ENCODE measurements at regions not wholly inside any gene's neighbourhood (a gene's known extent, or its start where the extent isn't known, plus 50 kb on each side); places are given as distances from the start of the nearest gene placed in this dataset.

DNA sequence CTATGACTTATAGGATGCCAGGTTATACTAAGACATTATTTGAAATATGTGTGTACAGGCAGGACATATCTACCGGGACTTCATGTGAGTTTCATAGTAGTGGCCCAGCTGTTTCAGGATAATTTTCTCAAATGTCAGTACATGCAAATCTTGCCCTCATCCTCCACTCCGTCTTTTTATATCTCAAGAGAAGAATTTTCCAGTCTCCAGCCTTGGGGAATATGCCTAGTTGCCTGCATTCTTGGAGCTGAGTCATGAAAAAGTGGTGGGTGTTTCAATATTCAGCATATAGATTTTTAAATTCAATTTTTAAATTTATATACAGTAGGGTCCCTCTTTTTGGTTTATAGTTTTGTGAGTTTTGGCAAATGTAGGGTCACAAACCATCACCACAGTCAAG lies 236.7 kb downstream of the OTUD1 start:
- Histone ChIP-seq H3K4me1 (replicated peaks in 1 of 4; ENCODE audit: control insufficient read depth in 3 of 4, insufficient read depth in 4 of 4, low read length in 3 of 4) (no peaks in the 10 kb centered on the region), H2BK12ac (ENCODE audit: low read depth, low read length) (no peak overlapping the region), H4K5ac (ENCODE audit: insufficient read length, low read depth, low read length) (no peak overlapping the region), H3K56ac (replicated peaks; ENCODE audit: insufficient read length, low read depth, low read length) (no peak overlapping the region), H2BK5ac (ENCODE audit: low read depth, low read length) (no peak overlapping the region), H3K4me3 (ENCODE audit: extremely low read depth in 1 of 4, insufficient read depth in 2 of 4, low read depth in 3 of 4, low read length in 4 of 4) (no peak overlapping the region), H3K4ac (replicated peaks; ENCODE audit: insufficient read length, low read depth, low read length) (no peak overlapping the region), H3K18ac (ENCODE audit: extremely low read depth, low read length) (no peak overlapping the region), H3K23me2 (ENCODE audit: low read depth, low read length) (no peaks in the 10 kb centered on the region; the same call in 1 of the 2 replicates), H2BK20ac (ENCODE audit: low read length) (no peak overlapping the region), H3K14ac (ENCODE audit: insufficient read length) (no peak overlapping the region), H4K91ac (replicated peaks; ENCODE audit: insufficient read length, low read length) (no peak overlapping the region), H3K79me1 (ENCODE audit: low read depth, low read length) (no peaks in the 10 kb centered on the region), H3K9me3 (ENCODE audit: insufficient read depth in 2 of 2, low read depth in 1 of 2, low read length in 1 of 2) (peaks cover 0 to 3% of the 10 kb centered on the region in 2 experiments; a peak in 1 of 4 replicates), H3K23ac (ENCODE audit: insufficient read length) (no peak overlapping the region), H3K9ac (replicated peaks in 1 of 4; ENCODE audit: extremely low read depth in 1 of 4, low read depth in 3 of 4, low read length in 3 of 4) (no peak overlapping the region), H3K4me2 (ENCODE audit: insufficient read depth in 1 of 2, low read depth in 2 of 2, low read length in 2 of 2) (no peak overlapping the region), H4K8ac (ENCODE audit: extremely low read depth, insufficient read depth, low read length) (no peak overlapping the region), H3K27me3 (replicated peaks in 1 of 4; ENCODE audit: control insufficient read depth in 3 of 4, extremely low read depth in 1 of 4, insufficient read depth in 3 of 4, low read length in 3 of 4) (0 out of 7 replicates have a peak, but pooled peaks cover 0 to 2% (median 0%) of the 10 kb centered on the region in 4 experiments), H3K36me3 (ENCODE audit: control insufficient read depth in 2 of 4, insufficient read depth in 4 of 4, low read length in 3 of 4) (no peaks in the 10 kb centered on the region), H3K79me2 (ENCODE audit: control insufficient read depth in 1 of 2, insufficient read depth in 2 of 2, low read length in 2 of 2) (no peaks in the 10 kb centered on the region), H2BK120ac (replicated peaks; ENCODE audit: low read depth, low read length) (no peak overlapping the region), H4K20me1 (replicated peaks in 1 of 2; ENCODE audit: control insufficient read depth in 1 of 2, insufficient read depth in 2 of 2, low read length in 2 of 2) (no peaks in the 10 kb centered on the region), H3K27ac (ENCODE audit: low read depth, low read length) (no peak overlapping the region), H2AK5ac (ENCODE audit: low read depth, low read length) (no peak overlapping the region), H2BK15ac (ENCODE audit: low read length) (no peak overlapping the region), H2AFZ (ENCODE audit: low read length) (no peak overlapping the region)
- ChIA-PET POLR2A (ENCODE audit: partially characterized antibody) (no interaction called here), CTCF (ENCODE audit: partially characterized antibody) (interaction anchor here (1.3 kb wide), 1 partner anchor 19 kb away, joined by 4 read pairs; no protein-coding TSS in a partner anchor)
- FAIRE-seq: no peak
- 94% methylated on average over 2 of the region's 2 CpGs; no CpG with 5 or more reads in 1 of the 2 experiments for WGBS, 2 experiments (ENCODE audit: extremely low coverage in 1 of 2, insufficient coverage in 1 of 2, insufficient read length in 1 of 2, insufficient replicate concordance in 2 of 2, low coverage in 1 of 2, low lambda C conversion rate in 2 of 2, missing lambda C conversion rate in 1 of 2)
- DNase-seq (ENCODE audit: low read depth in 1 of 2, low spot score in 2 of 2): no peak
- TF ChIP-seq HDAC6 (IDR thresholded peaks at IDR 0.05; ENCODE audit: low read depth, low read length) (no peak), MAFK (IDR thresholded peaks at IDR 0.05; ENCODE audit: low read depth, low read length) (no peak), RXRA (IDR thresholded peaks at IDR 0.05; ENCODE audit: insufficient read depth, low read depth, low read length) (no peak), PHF8 (conservative IDR thresholded peaks at IDR 0.05; ENCODE audit: low read depth, low read length) (no peak)
